ENCODE measurements at regions not wholly inside any gene's neighbourhood (a gene's known extent, or its start where the extent isn't known, plus 50 kb on each side); places are given as distances from the start of the nearest gene placed in this dataset.

GRCh38 chr11:121366038-121366437, 73.5 kb downstream of the SC5D start:
- TF ChIP-seq CTCF (conservative IDR thresholded peaks at IDR 0.05; ENCODE audit: low read depth, low read length) = no peak
- TF ChIP-seq ELK1 (IDR thresholded peaks at IDR 0.05; ENCODE audit: borderline replicate concordance, low read depth, low read length) = no peak
